ENCODE measurements at regions not wholly inside any gene's neighbourhood (a gene's known extent, or its start where the extent isn't known, plus 50 kb on each side); places are given as distances from the start of the nearest gene placed in this dataset.

- no TSS peak for BruUV-seq (replicated peaks)
- H3K9me1 ChIP-seq (replicated peaks; ENCODE audit: control insufficient read depth, extremely low read depth, insufficient read depth, low read length): no peaks in the 10 kb centered on the region
- no peak for TF ChIP-seq POLR2A (IDR thresholded peaks at IDR 0.05; ENCODE audit: low read depth, low read length)
- no peak for TF ChIP-seq EZH2 (IDR thresholded peaks at IDR 0.05; ENCODE audit: borderline replicate concordance, low read depth, low read length, severe bottlenecking)
- TF ChIP-seq POLR2AphosphoS5 (IDR thresholded peaks at IDR 0.05; ENCODE audit: insufficient read depth, low read depth, low read length): no peak
- TF ChIP-seq JUN (IDR thresholded peaks at IDR 0.05; ENCODE audit: borderline replicate concordance, insufficient read depth, insufficient read length, low read depth): no peak
- TF ChIP-seq GATA2 (IDR thresholded peaks at IDR 0.05; ENCODE audit: insufficient read depth, insufficient read length, low read depth, low read length): no peak
- TF ChIP-seq CTCF (IDR thresholded peaks at IDR 0.05; ENCODE audit: extremely low read depth in 1 of 2, insufficient read depth in 1 of 2, low read depth in 1 of 2, low read length in 2 of 2): no peak
- no peaks in the 10 kb centered on the region for H3K79me2 ChIP-seq (ENCODE audit: control insufficient read depth, insufficient read depth, low read length)
- no peak overlapping the region for H3K4me3 ChIP-seq (replicated peaks in 1 of 3; ENCODE audit: insufficient read depth in 1 of 3, low read depth in 1 of 3, low read length in 3 of 3)
- no peaks in the 10 kb centered on the region for H4K20me1 ChIP-seq (replicated peaks; ENCODE audit: control insufficient read depth, extremely low read depth, insufficient read depth, low read length)
- no peaks in the 10 kb centered on the region for H3K36me3 ChIP-seq (ENCODE audit: control insufficient read depth in 2 of 2, extremely low read depth in 1 of 2, insufficient read depth in 2 of 2, low read length in 2 of 2)
- POLR2A ChIA-PET: no interaction called here
- no peak overlapping the region for H3K4me2 ChIP-seq (ENCODE audit: insufficient read depth, low read length)
- DNase-seq (ENCODE audit: low read depth, low spot score) (no peak), FAIRE-seq (no peak)
- no peaks in the 10 kb centered on the region for H3K9me3 ChIP-seq (replicated peaks; ENCODE audit: control insufficient read depth, insufficient read depth, low read length)
- no peak overlapping the region for H2AFZ ChIP-seq (ENCODE audit: low read depth, low read length)
- intact Hi-C loops (cut with micrococcal nuclease) (no loop called here), dilution Hi-C loops (cut with MboI; ENCODE audit: extremely low pct_ligation_motif_present, low sequenced_read_pairs) (no loop called here)
- H3K9ac ChIP-seq (replicated peaks; ENCODE audit: extremely low read depth, insufficient read depth, low read length): no peak overlapping the region
- CTCF ChIA-PET: no interaction called here
- H3K4me1 ChIP-seq (ENCODE audit: control insufficient read depth, extremely low read depth, insufficient read depth, low read length): no peaks in the 10 kb centered on the region
- no peak overlapping the region for H3K27ac ChIP-seq (ENCODE audit: insufficient read depth, low read depth, low read length)
- peaks cover 2 to 5% of the 10 kb centered on the region in 2 experiments for H3K27me3 ChIP-seq (ENCODE audit: control insufficient read depth in 2 of 2, insufficient read depth in 2 of 2, low read length in 2 of 2)
These were observed 74.5 kb upstream of the ZPLD1 start for GRCh38 chr3:102360183-102360860.
